ENCODE measurements at regions not wholly inside any gene's neighbourhood (a gene's known extent, or its start where the extent isn't known, plus 50 kb on each side); places are given as distances from the start of the nearest gene placed in this dataset.

DNA sequence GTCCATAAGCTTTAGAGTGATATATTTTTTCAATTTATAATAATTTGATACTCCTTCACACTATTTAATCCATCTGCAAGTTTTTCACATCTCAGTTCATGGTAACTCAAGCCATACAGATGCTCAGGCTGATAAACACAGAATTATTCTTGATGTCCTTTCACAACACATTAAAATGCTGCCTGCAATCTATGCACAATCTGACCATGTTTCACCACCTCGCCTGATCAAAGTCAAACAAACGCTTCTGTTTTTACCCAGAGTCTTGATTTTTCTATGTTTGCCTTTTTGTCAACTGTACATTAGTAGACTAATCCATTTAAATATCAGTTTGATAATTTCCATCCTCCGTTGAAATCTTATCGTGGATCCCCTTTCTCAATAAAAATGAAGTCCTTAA lies 833.8 kb upstream of the KCND2 start:
- Histone ChIP-seq H3K4me3 (no peak overlapping the region), H3K27me3 (no peaks in the 10 kb centered on the region), H3K27ac (no peak overlapping the region), H3K4me1 (no peaks in the 10 kb centered on the region), H3K9me3 (no peaks in the 10 kb centered on the region), H3K36me3 (no peaks in the 10 kb centered on the region)
- TF ChIP-seq CTCF (IDR thresholded peaks at IDR 0.05) (no peak), POLR2A (IDR thresholded peaks at IDR 0.05) (no peak)
- DNase-seq, result no peak
- intact Hi-C loops (cut with DNase I; ENCODE audit: low total_unique reads), result no loop called here

- no peaks in the 10 kb centered on the region for H3K4me1 ChIP-seq
- no peak for TF ChIP-seq CTCF (IDR thresholded peaks at IDR 0.05)
- no peak for TF ChIP-seq POLR2A (IDR thresholded peaks at IDR 0.05)
- H3K27ac ChIP-seq, result no peak overlapping the region
- H3K9me3 ChIP-seq, result no peaks in the 10 kb centered on the region
- DNase-seq, result no peak
- H3K27me3 ChIP-seq, result no peaks in the 10 kb centered on the region
- H3K36me3 ChIP-seq, result no peaks in the 10 kb centered on the region
- intact Hi-C loops (cut with DNase I; ENCODE audit: low total_unique reads), result no loop called here
- H3K4me3 ChIP-seq, result no peak overlapping the region
Measured at GRCh38 chr7:119452401-119452800, 820.6 kb upstream of the KCND2 start.

DNA sequence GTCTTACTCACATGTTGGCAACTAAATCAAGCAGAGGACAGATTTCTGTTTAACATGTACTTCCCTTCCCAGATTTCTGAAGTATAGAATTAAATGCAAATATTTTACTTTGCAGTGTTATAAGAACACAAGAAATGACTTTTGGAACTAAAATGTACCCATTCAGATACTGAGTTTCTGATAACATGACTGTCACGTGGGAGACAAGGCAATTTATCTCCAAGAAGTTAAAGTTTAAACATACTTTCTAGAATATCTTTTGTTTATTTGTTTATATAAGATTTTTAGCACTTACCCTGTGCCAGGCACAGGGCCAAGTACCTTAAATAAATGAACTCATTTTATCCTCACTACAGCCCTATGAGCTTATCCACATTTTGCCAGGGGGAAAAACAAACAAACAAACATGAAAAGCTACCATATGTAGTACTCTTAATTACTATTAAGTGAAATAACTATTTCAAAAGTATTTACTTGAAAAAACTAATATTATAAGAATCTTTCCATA lies 807.1 kb upstream of the KCND2 start:
- Histone ChIP-seq H3K27ac (no peak overlapping the region), H3K27me3 (no peaks in the 10 kb centered on the region)

DNA sequence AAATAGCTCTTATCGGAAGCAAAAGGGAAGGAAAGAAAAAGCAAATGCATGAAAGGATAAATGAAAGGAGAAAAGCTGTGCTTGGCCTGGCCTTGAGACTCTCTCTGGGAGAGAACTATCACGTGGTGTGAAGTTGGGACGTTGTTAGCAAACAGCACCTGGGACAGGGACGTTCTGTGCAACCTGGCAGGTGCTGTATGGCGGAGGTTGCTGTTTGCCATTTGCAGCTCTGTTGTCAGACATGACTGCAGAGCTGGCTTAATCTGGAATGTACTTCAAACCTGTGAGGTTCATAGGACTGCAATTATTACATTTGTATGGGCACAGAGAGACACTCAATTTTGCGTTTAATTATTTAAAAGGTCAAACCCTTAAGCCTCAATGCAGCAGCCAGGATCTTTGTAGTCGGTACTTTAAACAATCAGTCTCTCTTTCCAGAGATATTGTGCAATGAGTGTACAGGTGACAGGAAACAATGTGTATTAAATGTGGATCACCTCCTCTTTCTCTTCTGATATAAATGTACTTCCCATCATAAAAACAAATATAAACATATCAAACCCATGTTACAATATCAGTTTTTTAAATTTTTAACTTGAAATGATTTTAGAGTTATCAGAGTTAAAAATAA lies 800.5 kb upstream of the KCND2 start:
- Histone ChIP-seq H3K9me3 (no peaks in the 10 kb centered on the region), H3K4me1 (no peaks in the 10 kb centered on the region), H3K27me3 (no peaks in the 10 kb centered on the region), H3K27ac (no peak overlapping the region), H3K36me3 (no peaks in the 10 kb centered on the region), H3K4me3 (no peak overlapping the region)
- DNase-seq, result no peak
- TF ChIP-seq POLR2A (IDR thresholded peaks at IDR 0.05) (no peak), CTCF (IDR thresholded peaks at IDR 0.05) (no peak)
- intact Hi-C loops (cut with DNase I; ENCODE audit: low total_unique reads), result no loop called here

More for the DNA sequence above, 807.1 kb upstream of the KCND2 start:
- TF ChIP-seq CTCF (IDR thresholded peaks at IDR 0.05) (no peak), POLR2A (IDR thresholded peaks at IDR 0.05) (no peak)
- intact Hi-C loops (cut with DNase I; ENCODE audit: low total_unique reads), result no loop called here
- DNase-seq, result no peak
- H3K4me3 ChIP-seq, result no peak overlapping the region
- no peaks in the 10 kb centered on the region for H3K9me3 ChIP-seq
- H3K36me3 ChIP-seq, result no peaks in the 10 kb centered on the region
- H3K4me1 ChIP-seq, result no peaks in the 10 kb centered on the region

DNA sequence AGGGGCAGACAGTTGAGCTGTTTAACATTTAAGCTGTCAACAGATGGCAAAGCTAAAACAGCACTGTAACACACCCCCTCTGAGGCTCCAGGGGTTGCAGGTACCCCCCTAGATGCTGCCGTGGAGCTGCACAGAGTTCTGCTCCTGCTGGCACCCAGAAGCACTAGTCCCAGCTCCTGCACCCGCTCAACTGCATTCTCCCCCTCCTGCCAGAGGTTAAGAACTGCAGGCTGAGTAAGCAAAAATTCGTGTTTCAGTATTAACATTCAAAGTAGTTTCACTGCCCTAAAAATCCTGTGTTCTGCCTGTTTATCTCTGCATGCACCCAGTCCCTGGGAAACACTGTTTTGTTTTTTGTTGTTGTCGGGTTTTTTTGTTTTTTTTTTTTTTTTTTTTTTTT lies 790.8 kb upstream of the KCND2 start:
- TF ChIP-seq CTCF (IDR thresholded peaks at IDR 0.05) (no peak), POLR2A (IDR thresholded peaks at IDR 0.05) (no peak)
- DNase-seq, result no peak
- intact Hi-C loops (cut with DNase I; ENCODE audit: low total_unique reads), result no loop called here

More for the DNA sequence above, 790.8 kb upstream of the KCND2 start:
- H3K27me3 ChIP-seq, result no peaks in the 10 kb centered on the region
- no peaks in the 10 kb centered on the region for H3K36me3 ChIP-seq
- no peak overlapping the region for H3K4me3 ChIP-seq
- no peaks in the 10 kb centered on the region for H3K4me1 ChIP-seq
- no peaks in the 10 kb centered on the region for H3K9me3 ChIP-seq
- H3K27ac ChIP-seq, result no peak overlapping the region
